T-cell (primary cell): ENCODE measurements at regions not wholly inside any gene's neighbourhood (a gene's known extent, or its start where the extent isn't known, plus 50 kb on each side); places are given as distances from the start of the nearest gene placed in this dataset.

Source experiments
- ATAC-seq, 4 experiments: fragments of 200-7000 bp in 3 of 4; fragments of 150-1000 bp in 1 of 4; cut with Tn5 transposase; replicated peaks in 1 of 4; 1 replicate in 3 of 4; 2 replicates in 1 of 4; pipeline ENCODE4 v1.10.0; 2021; ENCODE audit warnings: moderate library complexity in 3 of 4, mild to moderate bottlenecking in 2 of 4, moderate number of reproducible peaks in 1 of 4
- CTCF ChIA-PET, 2 donors: fragments of 300-600 bp; sonication (Branson Sonifier 250); formaldehyde crosslinking; loops; one replicate each; lab custom pipeline; 2022; ENCODE audit warnings: antibody characterized with exemption in 2 of 2; lab: Charles Lee
- POLR2A ChIA-PET, 2 donors: fragments of 300-600 bp; sonication (Branson Sonifier 250); formaldehyde crosslinking; loops; one replicate each; lab custom pipeline; 2022; ENCODE audit warnings: antibody characterized with exemption in 2 of 2; lab: Charles Lee
- DNase-seq, 35 experiments: peaks; one replicate each; pipeline versions ENCODE4 v3.0.0 to v3.0.0-alpha.2; 2013 to 2023
- H3K27ac ChIP-seq: one replicate; pipeline ENCODE4 v1.5.1; 2013; ENCODE audit warnings: low read length
- H3K27me3 ChIP-seq, 2 experiments: replicated peaks in 1 of 2; 1 replicate in 1 of 2; 2 replicates in 1 of 2; pipeline versions ENCODE4 v1.6.1 to v1.7.0; 2013; ENCODE audit warnings: low read length in 1 of 2, mixed read lengths in 1 of 2; ENCODE audit not compliant: control insufficient read depth in 2 of 2, insufficient read depth in 2 of 2; ENCODE audit errors: extremely low read depth in 1 of 2
- H3K36me3 ChIP-seq, 2 donors: 1 replicate in 1 of 2; 2 replicates in 1 of 2; pipeline versions ENCODE4 v1.6.1 to v1.7.0; 2013; ENCODE audit warnings: low read length in 1 of 2; ENCODE audit not compliant: control insufficient read depth in 2 of 2, insufficient read depth in 1 of 2; ENCODE audit errors: extremely low read depth in 1 of 2
- H3K4me1 ChIP-seq, 2 experiments: 1 replicate in 1 of 2; 2 replicates in 1 of 2; pipeline versions ENCODE4 v1.6.1 to v1.7.0; 2013; ENCODE audit warnings: low read length in 2 of 2, mixed read lengths in 1 of 2; ENCODE audit not compliant: insufficient read depth in 2 of 2, control insufficient read depth in 1 of 2; ENCODE audit errors: extremely low read depth in 1 of 2
- H3K4me3 ChIP-seq, 2 donors: 1 replicate in 1 of 2; 2 replicates in 1 of 2; pipeline versions ENCODE4 v1.5.1 to v1.7.0; 2013; ENCODE audit warnings: mild to moderate bottlenecking in 2 of 2, low read length in 1 of 2, moderate library complexity in 1 of 2; ENCODE audit not compliant: control insufficient read depth in 1 of 2; ENCODE audit errors: extremely low read depth in 1 of 2
- H3K9me3 ChIP-seq: 2 replicates; pipeline ENCODE4 v1.7.0; 2013
- H3K27ac Mint-ChIP-seq, 2 donors: one replicate each; pipeline ENCODE4 v1.8.0; 2020 to 2021; ENCODE audit warnings: mild to moderate bottlenecking in 2 of 2, mixed read lengths in 2 of 2
- H3K27me3 Mint-ChIP-seq, 2 donors: one replicate each; pipeline ENCODE4 v1.8.0; 2021 to 2022; ENCODE audit warnings: mixed read lengths in 2 of 2
- H3K36me3 Mint-ChIP-seq: one replicate; pipeline ENCODE4 v1.8.0; 2021; ENCODE audit warnings: mixed read lengths
- H3K4me1 Mint-ChIP-seq, 3 donors: one replicate each; pipeline ENCODE4 v1.8.0; 2020 to 2022; ENCODE audit warnings: mixed read lengths in 3 of 3, mild to moderate bottlenecking in 1 of 3
- H3K4me3 Mint-ChIP-seq, 3 donors: one replicate each; pipeline ENCODE4 v1.8.0; 2020 to 2022; ENCODE audit warnings: mild to moderate bottlenecking in 3 of 3, mixed read lengths in 3 of 3, moderate library complexity in 3 of 3
- H3K9me3 Mint-ChIP-seq, 3 donors: one replicate each; pipeline ENCODE4 v1.8.0; 2020 to 2022; ENCODE audit warnings: mixed read lengths in 3 of 3
- WGBS: methylation state at CpG from one replicate; pipeline ENCODE4 v1.1.5; 2013; ENCODE audit warnings: missing lambda C conversion rate; ENCODE audit not compliant: insufficient coverage; 5-methylcytosine and 5-hydroxymethylcytosine counted together

DNA sequence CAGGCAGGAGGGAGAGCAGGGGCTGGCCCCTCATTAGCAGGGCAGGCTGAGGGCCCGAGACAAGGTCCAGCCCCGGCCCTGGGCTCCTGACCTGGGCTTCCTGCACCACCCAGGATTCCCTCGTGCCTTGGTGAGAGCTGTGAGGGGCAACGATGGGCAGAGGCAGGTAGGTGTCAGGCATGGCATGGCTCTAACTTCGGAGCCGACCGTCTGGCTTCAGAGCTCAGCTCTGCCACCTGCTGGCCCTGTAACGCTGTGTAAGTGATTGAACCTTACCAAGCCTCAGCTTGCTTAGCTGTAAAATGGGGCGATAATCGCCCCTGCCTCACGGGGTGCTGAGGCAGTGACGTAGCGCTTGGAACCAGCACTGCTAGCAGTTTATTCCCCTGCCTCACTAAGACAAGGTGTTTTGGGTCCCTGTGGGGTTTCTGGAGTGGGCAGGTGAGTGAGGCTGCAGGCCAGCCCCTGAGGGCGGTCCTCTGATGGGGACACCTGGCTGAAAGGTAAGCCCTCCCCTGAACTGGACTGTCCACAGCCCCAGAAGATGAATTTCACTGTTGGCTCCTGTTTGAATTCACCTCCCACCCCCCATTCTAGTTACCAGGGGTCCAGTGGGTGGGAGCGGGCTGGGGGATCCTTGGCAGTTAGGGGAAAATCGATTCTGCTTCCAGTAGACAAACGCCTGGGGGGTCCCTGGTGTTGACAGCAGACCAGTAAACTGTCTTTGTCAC is 184.8 kb upstream of the GSE1 start:
- Histone ChIP-seq H3K4me1 (peaks cover 0 to 5% of the 10 kb centered on the region in 2 experiments), H3K4me3 (no peak overlapping the region), H3K9me3 (no peaks in the 10 kb centered on the region), H3K27ac (no peak overlapping the region), H3K27me3 (peaks cover 0 to 39% of the 10 kb centered on the region in 2 experiments), H3K36me3 (no peaks in the 10 kb centered on the region)
- Mint-ChIP-seq H3K27me3 (peaks cover 6 to 7% of the 10 kb centered on the region in 2 donors), H3K4me3 (no peak overlapping the region), H3K27ac (no peak overlapping the region), H3K36me3 (no peaks in the 10 kb centered on the region), H3K9me3 (no peaks in the 10 kb centered on the region), H3K4me1 (no peaks in the 10 kb centered on the region)
- ChIA-PET CTCF (interaction anchor here (0.6 to 1.2 kb wide), 5 partner anchors 23 to 665 kb away, joined by 3 read pairs; no protein-coding TSS in a partner anchor), POLR2A (no interaction called here)
- peak in 25 of 35 experiments; percentile 8 to 65 (median 40) for DNase-seq
- 30% methylated on average over 10 of the region's 17 CpGs for WGBS
- peak; percentile 51 to 72 (median 61) for ATAC-seq

DNA sequence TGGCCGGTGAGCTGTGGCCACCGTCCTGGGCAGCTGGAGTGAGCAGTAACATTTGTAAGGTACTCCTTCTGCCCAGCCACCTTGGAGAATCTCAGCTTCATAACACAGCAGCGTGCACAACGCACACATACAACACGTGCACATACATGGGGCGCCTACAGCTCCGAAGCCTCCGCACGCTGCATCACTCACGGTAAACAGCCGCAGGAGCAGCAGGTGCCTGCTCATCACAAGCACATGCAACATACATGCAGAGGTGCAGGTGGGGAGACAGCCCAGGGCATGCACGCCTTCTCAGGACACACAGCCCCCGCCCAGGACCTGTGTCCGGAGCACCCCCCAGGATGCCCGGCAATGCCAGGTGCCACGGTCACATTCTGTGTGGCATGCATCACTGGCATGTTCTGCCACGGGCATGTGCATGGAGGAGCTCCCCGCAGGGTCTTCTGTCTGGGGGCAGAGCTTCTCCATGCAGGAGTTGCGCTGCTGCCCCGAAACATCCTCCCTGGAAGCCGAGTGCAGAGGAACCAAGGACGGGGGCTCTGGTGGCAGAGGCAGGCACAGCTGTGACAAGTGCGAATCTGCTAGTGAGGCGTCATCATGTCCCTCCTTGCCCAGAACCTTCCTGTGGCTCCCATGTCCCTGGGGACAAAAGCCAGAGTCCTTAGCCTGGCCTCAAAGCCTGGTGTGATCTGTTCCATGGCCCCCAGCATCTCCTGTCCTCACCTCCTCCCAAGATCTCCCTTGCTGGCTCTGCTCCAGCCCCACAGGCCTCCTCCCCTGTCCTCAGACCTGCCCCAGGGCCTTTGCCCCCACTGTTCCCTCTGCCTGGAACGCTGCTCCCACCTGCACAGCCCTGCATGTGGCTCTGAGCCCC is 184.0 kb upstream of the GSE1 start:
- peak in 2 of 35 experiments; percentile 1 to 2 for DNase-seq

DNA sequence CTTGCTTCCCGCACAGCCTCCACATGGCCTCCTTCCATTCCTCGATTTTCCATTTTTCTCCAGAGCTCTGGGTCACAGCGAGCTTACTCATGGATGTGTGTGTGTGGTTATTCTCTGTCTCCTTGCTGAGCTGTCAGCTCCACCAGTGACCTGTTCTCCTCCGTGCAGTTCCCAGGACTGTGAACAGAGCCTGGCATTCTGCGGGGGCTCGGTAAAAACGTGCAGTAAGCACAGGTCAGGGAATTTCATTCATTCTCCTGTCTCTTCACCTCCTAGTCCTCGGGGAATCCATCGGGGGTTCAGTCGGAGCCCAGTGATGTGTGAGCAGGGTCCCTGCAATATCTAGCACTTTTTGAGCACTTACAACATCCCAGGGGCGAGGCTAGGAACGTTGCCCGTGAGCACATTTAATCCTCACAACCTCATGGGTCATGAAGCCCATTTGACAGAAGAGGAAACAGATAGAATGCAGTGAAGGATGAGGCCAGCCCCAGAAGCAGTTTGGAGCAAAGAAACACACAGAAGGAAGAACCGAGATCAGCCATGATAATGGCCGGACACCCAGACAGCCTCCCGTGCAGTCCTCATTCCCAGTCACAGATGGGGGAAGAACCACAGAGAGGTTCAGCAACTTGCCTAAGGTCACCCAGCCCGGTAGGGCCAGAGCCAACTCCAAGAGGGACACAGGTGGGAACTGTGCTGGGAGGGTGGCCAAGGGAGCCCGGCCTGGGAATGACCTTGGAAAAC is 183.2 kb upstream of the GSE1 start:
- H3K4me3 ChIP-seq = no peak overlapping the region
- CTCF ChIA-PET = interaction anchor here in 1 of 2 donors (1.0 kb wide), 2 partner anchors 21 to 132 kb away, joined by 3 read pairs; no protein-coding TSS in a partner anchor
- WGBS = 76% methylated on average over 10 of the region's 18 CpGs
- peaks cover 0 to 26% of the 10 kb centered on the region in 2 experiments for H3K27me3 ChIP-seq
- H3K4me1 ChIP-seq = peaks cover 0 to 5% of the 10 kb centered on the region in 2 experiments
- no peak overlapping the region for H3K4me3 Mint-ChIP-seq
- no peaks in the 10 kb centered on the region for H3K9me3 Mint-ChIP-seq
- ATAC-seq (no peak), DNase-seq (no peak)
- no peaks in the 10 kb centered on the region for H3K4me1 Mint-ChIP-seq
- H3K36me3 ChIP-seq = no peaks in the 10 kb centered on the region
- POLR2A ChIA-PET = no interaction called here
- no peaks in the 10 kb centered on the region for H3K9me3 ChIP-seq
- no peaks in the 10 kb centered on the region for H3K36me3 Mint-ChIP-seq
- H3K27ac Mint-ChIP-seq = no peak overlapping the region
- no peak overlapping the region for H3K27ac ChIP-seq
- peaks cover 6 to 7% of the 10 kb centered on the region in 2 donors for H3K27me3 Mint-ChIP-seq

More for the DNA sequence above, 184.0 kb upstream of the GSE1 start:
- no peak for ATAC-seq
- no peak overlapping the region for H3K4me3 Mint-ChIP-seq
- peaks cover 6 to 7% of the 10 kb centered on the region in 2 donors for H3K27me3 Mint-ChIP-seq
- Histone ChIP-seq H3K4me3 (no peak overlapping the region), H3K9me3 (no peaks in the 10 kb centered on the region), H3K27me3 (peaks cover 0 to 33% of the 10 kb centered on the region in 2 experiments), H3K27ac (no peak overlapping the region), H3K36me3 (no peaks in the 10 kb centered on the region), H3K4me1 (peaks cover 0 to 5% of the 10 kb centered on the region in 2 experiments)
- no peak overlapping the region for H3K27ac Mint-ChIP-seq
- H3K9me3 Mint-ChIP-seq = no peaks in the 10 kb centered on the region
- no peaks in the 10 kb centered on the region for H3K36me3 Mint-ChIP-seq
- CTCF ChIA-PET = interaction anchor here (1.0 to 1.2 kb wide), 3 partner anchors 22 to 181 kb away, joined by 3 read pairs; no protein-coding TSS in a partner anchor
- POLR2A ChIA-PET = no interaction called here
- WGBS = 86% methylated on average over 24 of the region's 25 CpGs
- no peaks in the 10 kb centered on the region for H3K4me1 Mint-ChIP-seq

DNA sequence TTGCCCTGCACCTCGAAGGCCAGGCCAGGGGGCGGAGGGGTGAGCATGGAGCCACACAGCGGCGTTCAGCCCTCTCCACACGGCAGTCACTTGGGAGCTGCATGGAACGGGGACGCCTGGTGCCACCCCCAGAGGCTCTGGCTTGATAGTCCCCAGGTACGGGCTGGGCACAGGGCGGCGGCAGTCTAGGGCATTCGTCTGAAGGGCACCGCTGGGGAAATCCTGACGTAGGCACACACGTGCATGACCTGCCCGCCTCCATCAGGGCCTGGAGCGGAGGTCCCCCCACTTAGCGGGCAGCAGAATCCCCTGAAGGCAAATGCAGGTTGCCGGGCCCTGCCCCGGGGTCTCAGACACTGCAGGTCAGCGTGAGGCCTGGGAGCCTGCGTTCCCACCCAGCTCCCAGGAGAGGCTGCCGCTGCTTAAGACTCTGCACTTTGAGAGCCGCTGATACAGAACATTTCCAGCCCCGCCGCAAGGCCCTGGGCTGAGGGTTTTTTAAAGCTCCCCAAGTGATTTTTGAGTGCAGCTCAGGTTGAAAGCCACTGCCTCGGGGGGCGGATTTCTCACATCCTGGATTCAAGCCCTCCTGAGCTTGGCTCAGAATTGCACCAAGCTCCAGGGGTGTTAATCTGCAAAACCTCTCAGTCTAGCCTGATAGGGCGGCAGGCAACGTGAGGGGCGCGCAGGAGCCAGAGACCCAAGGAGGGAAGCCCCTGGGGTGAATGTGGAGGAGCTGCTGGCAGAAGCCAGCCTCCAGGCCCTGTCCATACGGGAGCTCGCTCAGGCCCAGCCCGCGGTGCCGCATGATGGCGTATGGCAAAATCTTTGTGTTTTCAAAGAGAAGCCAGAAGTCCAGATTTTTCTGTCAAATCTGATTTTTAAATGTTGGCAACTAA is 182.3 kb upstream of the GSE1 start:
- Mint-ChIP-seq H3K27me3 (peaks cover 4 to 5% of the 10 kb centered on the region in 2 donors), H3K36me3 (no peaks in the 10 kb centered on the region), H3K9me3 (no peaks in the 10 kb centered on the region), H3K4me3 (no peak overlapping the region), H3K27ac (no peak overlapping the region), H3K4me1 (no peaks in the 10 kb centered on the region)
- DNase-seq (no peak), ATAC-seq (no peak)
- ChIA-PET POLR2A (no interaction called here), CTCF (no interaction called here)
- 90% methylated on average over 30 of the region's 37 CpGs for WGBS
- peaks cover 0 to 5% of the 10 kb centered on the region in 2 experiments for H3K4me1 ChIP-seq
- H3K27ac ChIP-seq = no peak overlapping the region
- H3K4me3 ChIP-seq = no peak overlapping the region
- H3K36me3 ChIP-seq = no peaks in the 10 kb centered on the region
- peaks cover 0 to 23% of the 10 kb centered on the region in 2 experiments for H3K27me3 ChIP-seq
- no peaks in the 10 kb centered on the region for H3K9me3 ChIP-seq

DNA sequence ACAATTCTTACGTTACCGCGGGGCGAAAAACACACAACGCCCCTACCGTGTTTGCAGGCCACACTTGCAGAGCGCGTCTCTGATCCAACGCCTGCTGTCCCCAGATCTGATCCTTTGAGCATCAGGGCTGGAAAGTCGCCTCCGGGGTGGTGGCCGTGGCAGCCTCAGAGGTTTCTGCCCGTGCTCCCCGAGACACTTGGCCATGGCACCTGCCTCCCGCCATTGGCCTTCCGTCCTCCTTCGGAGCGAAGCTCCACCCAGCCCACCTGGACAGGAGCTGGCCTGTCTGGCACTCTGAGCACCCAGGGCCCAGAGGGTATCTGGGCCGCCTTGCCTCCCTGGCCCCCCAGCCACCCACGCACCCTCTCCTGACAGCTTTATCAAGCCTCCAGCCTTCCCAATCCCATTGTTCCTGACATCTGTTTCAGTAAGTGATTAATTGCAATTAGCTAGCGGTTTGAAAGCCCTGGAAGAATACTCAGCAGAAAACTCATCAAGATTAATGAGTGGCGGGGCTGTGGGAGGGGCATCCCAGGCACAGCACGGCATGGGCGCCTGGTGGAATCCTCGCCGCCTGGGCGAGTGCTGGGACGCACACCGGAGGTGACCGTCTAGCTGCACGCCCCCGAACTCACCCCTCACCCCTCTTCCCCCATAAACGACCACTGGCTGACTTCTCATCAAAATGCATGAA is 181.5 kb upstream of the GSE1 start:
- no peaks in the 10 kb centered on the region for H3K9me3 ChIP-seq
- Mint-ChIP-seq H3K4me1 (no peaks in the 10 kb centered on the region), H3K9me3 (no peaks in the 10 kb centered on the region), H3K4me3 (no peak overlapping the region), H3K27me3 (no peaks in the 10 kb centered on the region), H3K27ac (no peak overlapping the region), H3K36me3 (no peaks in the 10 kb centered on the region)
- DNase-seq (no peak), ATAC-seq (no peak)
- 92% methylated on average over 21 of the region's 33 CpGs for WGBS
- ChIA-PET CTCF (no interaction called here), POLR2A (no interaction called here)
- peaks cover 0 to 5% of the 10 kb centered on the region in 2 experiments for H3K4me1 ChIP-seq
- no peak overlapping the region for H3K27ac ChIP-seq
- peaks cover 0 to 23% of the 10 kb centered on the region in 2 experiments for H3K27me3 ChIP-seq
- no peak overlapping the region for H3K4me3 ChIP-seq
- H3K36me3 ChIP-seq = no peaks in the 10 kb centered on the region
